ENCODE measurements at regions not wholly inside any gene's neighbourhood (a gene's known extent, or its start where the extent isn't known, plus 50 kb on each side); places are given as distances from the start of the nearest gene placed in this dataset.

DNA sequence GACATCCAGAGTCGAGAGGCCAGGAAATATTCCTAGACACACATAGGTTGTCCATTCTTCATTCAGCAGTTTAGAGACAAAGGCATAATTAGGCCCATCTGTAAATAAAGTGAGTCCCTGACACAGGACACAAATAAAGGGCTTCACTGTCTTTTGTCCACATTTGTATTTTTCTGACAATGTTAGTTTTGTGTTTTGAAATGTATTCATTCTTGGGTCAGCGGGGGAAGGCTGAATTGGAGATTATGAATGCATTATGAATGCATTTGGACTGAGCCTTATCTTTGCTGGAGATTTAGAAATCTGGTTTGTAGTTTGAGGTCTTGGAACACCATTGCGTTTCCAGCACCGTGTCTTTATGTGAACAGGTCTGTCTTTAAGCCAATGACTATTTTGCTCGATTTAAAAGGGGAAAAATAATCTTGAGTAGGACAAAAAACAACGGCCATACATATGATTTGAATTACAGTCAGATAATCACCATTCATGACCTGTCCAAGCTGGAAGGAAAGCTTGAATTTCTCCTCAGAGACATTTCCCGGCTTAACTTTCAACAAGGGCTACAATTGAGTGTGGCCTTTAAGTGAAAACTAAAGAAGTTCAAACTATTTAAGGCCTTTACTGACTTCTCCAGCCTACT lies 334.8 kb downstream of the WDR11 start:
- Histone ChIP-seq H3K79me2 (ENCODE audit: control insufficient read depth, insufficient read depth, low read length) (no peaks in the 10 kb centered on the region), H3K36me3 (replicated peaks in 1 of 2; ENCODE audit: control extremely low read depth in 1 of 2, control insufficient read depth in 1 of 2, extremely low read depth in 1 of 2, insufficient read depth in 2 of 2, low read length in 1 of 2) (no peaks in the 10 kb centered on the region), H2AFZ (ENCODE audit: insufficient read depth, low read depth, low read length, poor library complexity, severe bottlenecking) (no peak overlapping the region), H3K9ac (ENCODE audit: low read length) (no peak overlapping the region), H3K27ac (ENCODE audit: low read length in 2 of 2) (no peak overlapping the region), H3K4me2 (replicated peaks; ENCODE audit: low read depth, low read length, poor library complexity, severe bottlenecking) (no peak overlapping the region), H4K20me1 (ENCODE audit: control insufficient read depth, insufficient read depth, low read length, poor library complexity, severe bottlenecking) (no peaks in the 10 kb centered on the region), H3K9me3 (ENCODE audit: control extremely low read depth in 1 of 3, control insufficient read depth in 2 of 3, insufficient read depth in 1 of 3, low read length in 2 of 3) (peaks cover 0 to 1% (median 0%) of the 10 kb centered on the region in 3 donors), H3K27me3 (replicated peaks in 1 of 4; ENCODE audit: control extremely low read depth in 1 of 4, control insufficient read depth in 3 of 4, insufficient read depth in 4 of 4, low read length in 3 of 4) (no peaks in the 10 kb centered on the region), H3K4me3 (ENCODE audit: control extremely low read depth in 1 of 5, extremely low read depth in 1 of 5, insufficient read depth in 1 of 5, low read depth in 2 of 5, low read length in 4 of 5) (no peak overlapping the region), H3K4me1 (ENCODE audit: control insufficient read depth in 2 of 2, insufficient read depth in 2 of 2, low read length in 2 of 2) (no peaks in the 10 kb centered on the region)
- CTCF ChIA-PET: no interaction called here
- Mint-ChIP-seq H3K27ac (no peak overlapping the region), H3K4me3 (no peak overlapping the region), H3K9me3 (ENCODE audit: insufficient read depth) (no peaks in the 10 kb centered on the region), H3K27me3 (peaks cover 6% of the 10 kb centered on the region), H3K4me1 (no peaks in the 10 kb centered on the region)
- ATAC-seq (ENCODE audit: low read depth): no peak
- intact Hi-C loops (cut with micrococcal nuclease): no loop called here
- POLR2A ChIA-PET: no interaction called here
- no peak for DNase-seq
- TF ChIP-seq, protein P1, sequence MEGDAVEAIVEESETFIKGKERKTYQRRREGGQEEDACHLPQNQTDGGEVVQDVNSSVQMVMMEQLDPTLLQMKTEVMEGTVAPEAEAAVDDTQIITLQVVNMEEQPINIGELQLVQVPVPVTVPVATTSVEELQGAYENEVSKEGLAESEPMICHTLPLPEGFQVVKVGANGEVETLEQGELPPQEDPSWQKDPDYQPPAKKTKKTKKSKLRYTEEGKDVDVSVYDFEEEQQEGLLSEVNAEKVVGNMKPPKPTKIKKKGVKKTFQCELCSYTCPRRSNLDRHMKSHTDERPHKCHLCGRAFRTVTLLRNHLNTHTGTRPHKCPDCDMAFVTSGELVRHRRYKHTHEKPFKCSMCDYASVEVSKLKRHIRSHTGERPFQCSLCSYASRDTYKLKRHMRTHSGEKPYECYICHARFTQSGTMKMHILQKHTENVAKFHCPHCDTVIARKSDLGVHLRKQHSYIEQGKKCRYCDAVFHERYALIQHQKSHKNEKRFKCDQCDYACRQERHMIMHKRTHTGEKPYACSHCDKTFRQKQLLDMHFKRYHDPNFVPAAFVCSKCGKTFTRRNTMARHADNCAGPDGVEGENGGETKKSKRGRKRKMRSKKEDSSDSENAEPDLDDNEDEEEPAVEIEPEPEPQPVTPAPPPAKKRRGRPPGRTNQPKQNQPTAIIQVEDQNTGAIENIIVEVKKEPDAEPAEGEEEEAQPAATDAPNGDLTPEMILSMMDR (IDR thresholded peaks at IDR 0.05): no peak
- TF ChIP-seq EZH2 (IDR thresholded peaks at IDR 0.05; ENCODE audit: borderline replicate concordance, insufficient read depth, low read depth, low read length, poor library complexity, severe bottlenecking): no peak
- WGBS (ENCODE audit: insufficient coverage): 87% methylated on average over 5 of the region's 7 CpGs

DNA sequence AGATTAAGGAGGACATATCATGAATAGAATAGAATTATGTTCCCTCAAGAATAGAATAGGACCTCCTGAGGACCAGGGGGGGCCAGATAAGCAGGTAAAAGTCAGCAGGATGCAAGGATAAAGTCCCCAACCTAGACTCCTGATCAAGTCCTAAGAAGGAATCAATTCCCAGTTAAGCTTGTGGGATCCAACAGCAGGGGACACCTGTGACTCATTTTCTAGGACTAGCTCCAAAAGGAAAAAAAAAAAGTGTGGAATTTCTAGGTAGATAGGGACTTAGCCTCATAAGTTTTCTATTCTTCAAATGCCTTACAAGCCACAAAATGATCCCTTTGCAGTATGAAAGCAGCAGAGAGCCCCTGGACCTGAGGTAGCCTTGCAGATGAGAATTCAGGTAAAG lies 336.2 kb downstream of the WDR11 start:
- Histone ChIP-seq H3K9me3 (ENCODE audit: control extremely low read depth in 1 of 3, control insufficient read depth in 2 of 3, insufficient read depth in 1 of 3, low read length in 2 of 3) (no peaks in the 10 kb centered on the region), H4K20me1 (ENCODE audit: control insufficient read depth, insufficient read depth, low read length, poor library complexity, severe bottlenecking) (no peaks in the 10 kb centered on the region), H2AFZ (ENCODE audit: insufficient read depth, low read depth, low read length, poor library complexity, severe bottlenecking) (no peak overlapping the region), H3K4me2 (replicated peaks; ENCODE audit: low read depth, low read length, poor library complexity, severe bottlenecking) (no peak overlapping the region), H3K4me3 (ENCODE audit: control extremely low read depth in 1 of 5, extremely low read depth in 1 of 5, insufficient read depth in 1 of 5, low read depth in 2 of 5, low read length in 4 of 5) (no peak overlapping the region), H3K4me1 (ENCODE audit: control insufficient read depth in 2 of 2, insufficient read depth in 2 of 2, low read length in 2 of 2) (no peaks in the 10 kb centered on the region), H3K9ac (ENCODE audit: low read length) (no peak overlapping the region), H3K36me3 (replicated peaks in 1 of 2; ENCODE audit: control extremely low read depth in 1 of 2, control insufficient read depth in 1 of 2, extremely low read depth in 1 of 2, insufficient read depth in 2 of 2, low read length in 1 of 2) (no peaks in the 10 kb centered on the region), H3K27ac (ENCODE audit: low read length in 2 of 2) (no peak overlapping the region), H3K27me3 (replicated peaks in 1 of 4; ENCODE audit: control extremely low read depth in 1 of 4, control insufficient read depth in 3 of 4, insufficient read depth in 4 of 4, low read length in 3 of 4) (no peaks in the 10 kb centered on the region), H3K79me2 (ENCODE audit: control insufficient read depth, insufficient read depth, low read length) (no peaks in the 10 kb centered on the region)
- Mint-ChIP-seq H3K4me3 (no peak overlapping the region), H3K27me3 (peaks cover 6% of the 10 kb centered on the region), H3K27ac (no peak overlapping the region), H3K9me3 (ENCODE audit: insufficient read depth) (no peaks in the 10 kb centered on the region), H3K4me1 (no peaks in the 10 kb centered on the region)
- DNase-seq (no peak), ATAC-seq (ENCODE audit: low read depth) (no peak)
- CTCF ChIA-PET: no interaction called here
- intact Hi-C loops (cut with micrococcal nuclease): no loop called here
- POLR2A ChIA-PET: no interaction called here
- TF ChIP-seq EZH2 (IDR thresholded peaks at IDR 0.05; ENCODE audit: borderline replicate concordance, insufficient read depth, low read depth, low read length, poor library complexity, severe bottlenecking): no peak
- TF ChIP-seq, protein P1 (IDR thresholded peaks at IDR 0.05): no peak

Measured in B cell (primary cell).